ENCODE measurements at regions not wholly inside any gene's neighbourhood (a gene's known extent, or its start where the extent isn't known, plus 50 kb on each side); places are given as distances from the start of the nearest gene placed in this dataset.

DNA sequence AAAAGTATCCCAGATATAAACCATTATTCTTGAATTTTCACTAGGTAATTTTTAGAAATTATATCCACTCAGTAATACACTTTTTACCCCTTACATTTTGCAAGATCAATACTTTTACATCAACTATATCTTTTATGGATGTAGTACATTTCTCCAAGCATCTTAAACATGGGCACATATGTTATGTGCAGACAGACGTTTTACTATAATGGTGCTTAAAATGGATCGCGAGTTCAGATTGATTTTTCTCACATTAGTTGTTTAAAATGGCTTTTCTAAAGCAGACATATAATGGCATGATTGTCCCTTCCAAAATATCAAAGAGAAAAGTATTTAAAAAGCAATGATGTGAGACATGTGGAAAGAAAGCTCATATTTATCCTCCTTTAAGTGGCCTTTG is 786.1 kb downstream of the PDHA2 start:
- H3K27ac ChIP-seq (ENCODE audit: low read depth, low read length) = no peak overlapping the region
- no peaks in the 10 kb centered on the region for H3K36me3 ChIP-seq (ENCODE audit: control insufficient read depth in 1 of 2, insufficient read depth in 2 of 2, low read length in 2 of 2)
- ChIA-PET CTCF (no interaction called here), POLR2A (no interaction called here), RAD21 (ENCODE audit: low non-redundant PET in 1 of 2, low total read pairs in 2 of 2, uncharacterized antibody in 2 of 2, unreplicated experiment in 2 of 2) (no interaction called here)
- intact Hi-C loops (cut with micrococcal nuclease) = no loop called here
- H3K4me2 ChIP-seq (ENCODE audit: low read length) = no peak overlapping the region
- no peak overlapping the region for H3K9ac ChIP-seq (ENCODE audit: low read length)
- no peaks in the 10 kb centered on the region for H3K4me1 ChIP-seq (ENCODE audit: control insufficient read depth in 1 of 2, insufficient read depth in 2 of 2, low read length in 2 of 2)
- DNase-seq (ENCODE audit: low read depth, low spot score) (no peak), ATAC-seq (no peak)
- no peak overlapping the region for H2AFZ ChIP-seq (ENCODE audit: low read depth, low read length, poor library complexity, severe bottlenecking)
- no peak overlapping the region for H3K4me3 ChIP-seq (replicated peaks in 1 of 2; ENCODE audit: low read depth in 1 of 2, low read length in 2 of 2)
- TF ChIP-seq JUND (IDR thresholded peaks at IDR 0.05) (no peak), EZH2phosphoT487 (IDR thresholded peaks at IDR 0.05; ENCODE audit: borderline replicate concordance) (no peak), EZH2 (IDR thresholded peaks at IDR 0.05) (no peak), SRF (IDR thresholded peaks at IDR 0.05; ENCODE audit: low read depth) (no peak), ZFX (IDR thresholded peaks at IDR 0.05) (no peak), RAD21 (IDR thresholded peaks at IDR 0.05; ENCODE audit: low read depth) (no peak), ELF1 (IDR thresholded peaks at IDR 0.05; ENCODE audit: borderline replicate concordance, low read depth) (no peak), CBX3 (IDR thresholded peaks at IDR 0.05; ENCODE audit: low read depth) (no peak), FOSL1 (IDR thresholded peaks at IDR 0.05; ENCODE audit: low read depth) (no peak), SP1 (IDR thresholded peaks at IDR 0.05; ENCODE audit: low read depth) (no peak), ZNF274 (IDR thresholded peaks at IDR 0.05; ENCODE audit: low read depth, low read length) (no peak)
- TF ChIP-seq, protein P1, sequence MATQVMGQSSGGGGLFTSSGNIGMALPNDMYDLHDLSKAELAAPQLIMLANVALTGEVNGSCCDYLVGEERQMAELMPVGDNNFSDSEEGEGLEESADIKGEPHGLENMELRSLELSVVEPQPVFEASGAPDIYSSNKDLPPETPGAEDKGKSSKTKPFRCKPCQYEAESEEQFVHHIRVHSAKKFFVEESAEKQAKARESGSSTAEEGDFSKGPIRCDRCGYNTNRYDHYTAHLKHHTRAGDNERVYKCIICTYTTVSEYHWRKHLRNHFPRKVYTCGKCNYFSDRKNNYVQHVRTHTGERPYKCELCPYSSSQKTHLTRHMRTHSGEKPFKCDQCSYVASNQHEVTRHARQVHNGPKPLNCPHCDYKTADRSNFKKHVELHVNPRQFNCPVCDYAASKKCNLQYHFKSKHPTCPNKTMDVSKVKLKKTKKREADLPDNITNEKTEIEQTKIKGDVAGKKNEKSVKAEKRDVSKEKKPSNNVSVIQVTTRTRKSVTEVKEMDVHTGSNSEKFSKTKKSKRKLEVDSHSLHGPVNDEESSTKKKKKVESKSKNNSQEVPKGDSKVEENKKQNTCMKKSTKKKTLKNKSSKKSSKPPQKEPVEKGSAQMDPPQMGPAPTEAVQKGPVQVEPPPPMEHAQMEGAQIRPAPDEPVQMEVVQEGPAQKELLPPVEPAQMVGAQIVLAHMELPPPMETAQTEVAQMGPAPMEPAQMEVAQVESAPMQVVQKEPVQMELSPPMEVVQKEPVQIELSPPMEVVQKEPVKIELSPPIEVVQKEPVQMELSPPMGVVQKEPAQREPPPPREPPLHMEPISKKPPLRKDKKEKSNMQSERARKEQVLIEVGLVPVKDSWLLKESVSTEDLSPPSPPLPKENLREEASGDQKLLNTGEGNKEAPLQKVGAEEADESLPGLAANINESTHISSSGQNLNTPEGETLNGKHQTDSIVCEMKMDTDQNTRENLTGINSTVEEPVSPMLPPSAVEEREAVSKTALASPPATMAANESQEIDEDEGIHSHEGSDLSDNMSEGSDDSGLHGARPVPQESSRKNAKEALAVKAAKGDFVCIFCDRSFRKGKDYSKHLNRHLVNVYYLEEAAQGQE (IDR thresholded peaks at IDR 0.05; ENCODE audit: low read depth) = no peak
- TF ChIP-seq, protein P2, sequence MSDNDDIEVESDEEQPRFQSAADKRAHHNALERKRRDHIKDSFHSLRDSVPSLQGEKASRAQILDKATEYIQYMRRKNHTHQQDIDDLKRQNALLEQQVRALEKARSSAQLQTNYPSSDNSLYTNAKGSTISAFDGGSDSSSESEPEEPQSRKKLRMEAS (IDR thresholded peaks at IDR 0.05) = no peak
- H3K9me3 ChIP-seq (ENCODE audit: control insufficient read depth in 1 of 2, insufficient read depth in 1 of 2, low read depth in 1 of 2, low read length in 2 of 2) = no peaks in the 10 kb centered on the region
- no peaks in the 10 kb centered on the region for H3K9me2 ChIP-seq (ENCODE audit: insufficient read depth)
- no peaks in the 10 kb centered on the region for H3K79me2 ChIP-seq (ENCODE audit: insufficient read depth, low read length)
- BruUV-seq (replicated peaks) = no TSS peak
- no peaks in the 10 kb centered on the region for H3K27me3 ChIP-seq (ENCODE audit: insufficient read depth, low read length)
- no peaks in the 10 kb centered on the region for H4K20me1 ChIP-seq (ENCODE audit: insufficient read depth)
